ENCODE measurements at regions not wholly inside any gene's neighbourhood (a gene's known extent, or its start where the extent isn't known, plus 50 kb on each side); places are given as distances from the start of the nearest gene placed in this dataset.
A peak's percentile ranks its signal among the peaks of the same experiment; 100 is the strongest.

DNA sequence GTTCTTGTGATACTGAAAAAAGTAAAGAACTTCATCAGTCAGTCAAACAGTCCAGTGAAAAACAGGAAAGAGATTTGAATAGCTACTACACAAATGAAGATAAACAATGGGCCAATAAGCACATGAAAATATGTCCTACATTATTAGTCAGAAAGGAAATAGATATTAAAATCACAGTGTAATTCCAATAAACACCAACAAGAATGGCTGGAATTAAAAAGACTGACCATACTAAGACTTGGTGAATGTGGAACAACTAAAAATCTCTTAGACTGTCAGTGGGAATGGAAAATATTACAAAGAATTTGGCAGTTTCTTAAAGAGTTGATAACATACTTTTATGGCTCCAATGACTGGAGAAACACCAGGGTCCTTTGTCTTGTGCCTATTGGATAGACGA is 241.8 kb upstream of the USP24 start:
- no peak for DNase-seq (ENCODE audit: low spot score)
- CTCF ChIA-PET: interaction anchor here (0.7 kb wide), 1 partner anchor 246 kb away, joined by 4 read pairs; no protein-coding TSS in a partner anchor
- POLR2A ChIA-PET (ENCODE audit: low non-redundant PET): no interaction called here
- TF ChIP-seq, protein P1, sequence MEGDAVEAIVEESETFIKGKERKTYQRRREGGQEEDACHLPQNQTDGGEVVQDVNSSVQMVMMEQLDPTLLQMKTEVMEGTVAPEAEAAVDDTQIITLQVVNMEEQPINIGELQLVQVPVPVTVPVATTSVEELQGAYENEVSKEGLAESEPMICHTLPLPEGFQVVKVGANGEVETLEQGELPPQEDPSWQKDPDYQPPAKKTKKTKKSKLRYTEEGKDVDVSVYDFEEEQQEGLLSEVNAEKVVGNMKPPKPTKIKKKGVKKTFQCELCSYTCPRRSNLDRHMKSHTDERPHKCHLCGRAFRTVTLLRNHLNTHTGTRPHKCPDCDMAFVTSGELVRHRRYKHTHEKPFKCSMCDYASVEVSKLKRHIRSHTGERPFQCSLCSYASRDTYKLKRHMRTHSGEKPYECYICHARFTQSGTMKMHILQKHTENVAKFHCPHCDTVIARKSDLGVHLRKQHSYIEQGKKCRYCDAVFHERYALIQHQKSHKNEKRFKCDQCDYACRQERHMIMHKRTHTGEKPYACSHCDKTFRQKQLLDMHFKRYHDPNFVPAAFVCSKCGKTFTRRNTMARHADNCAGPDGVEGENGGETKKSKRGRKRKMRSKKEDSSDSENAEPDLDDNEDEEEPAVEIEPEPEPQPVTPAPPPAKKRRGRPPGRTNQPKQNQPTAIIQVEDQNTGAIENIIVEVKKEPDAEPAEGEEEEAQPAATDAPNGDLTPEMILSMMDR (conservative IDR thresholded peaks at IDR 0.05; ENCODE audit: low read depth): no peak
- no peak overlapping the region for H3K27ac ChIP-seq

DNA sequence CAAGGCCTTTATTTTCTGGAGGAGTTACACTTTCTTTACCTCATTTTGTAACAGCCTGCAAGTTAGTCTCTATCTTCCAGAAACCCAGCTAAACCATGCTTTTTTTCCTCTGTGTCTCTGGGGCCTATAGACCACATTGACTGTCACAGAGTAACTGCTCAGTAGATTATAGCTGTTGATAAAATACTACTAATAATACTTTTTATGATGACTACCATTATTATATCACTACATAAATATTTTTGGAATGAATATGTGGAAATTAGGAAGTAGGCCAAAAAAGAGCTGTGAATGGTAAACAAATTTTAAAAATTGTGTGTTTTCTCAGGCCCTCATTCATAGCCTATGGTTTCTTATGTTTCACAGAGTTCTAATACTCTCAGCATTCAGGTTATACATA is 233.1 kb upstream of the USP24 start:
- H3K27ac ChIP-seq: no peak overlapping the region
- ChIA-PET CTCF (interaction anchor here (0.7 kb wide), 1 partner anchor 253 kb away, joined by 3 read pairs; no protein-coding TSS in a partner anchor), POLR2A (ENCODE audit: low non-redundant PET) (no interaction called here)
- TF ChIP-seq, protein P1 (conservative IDR thresholded peaks at IDR 0.05; ENCODE audit: low read depth): no peak
- no peak for DNase-seq (ENCODE audit: low spot score)

DNA sequence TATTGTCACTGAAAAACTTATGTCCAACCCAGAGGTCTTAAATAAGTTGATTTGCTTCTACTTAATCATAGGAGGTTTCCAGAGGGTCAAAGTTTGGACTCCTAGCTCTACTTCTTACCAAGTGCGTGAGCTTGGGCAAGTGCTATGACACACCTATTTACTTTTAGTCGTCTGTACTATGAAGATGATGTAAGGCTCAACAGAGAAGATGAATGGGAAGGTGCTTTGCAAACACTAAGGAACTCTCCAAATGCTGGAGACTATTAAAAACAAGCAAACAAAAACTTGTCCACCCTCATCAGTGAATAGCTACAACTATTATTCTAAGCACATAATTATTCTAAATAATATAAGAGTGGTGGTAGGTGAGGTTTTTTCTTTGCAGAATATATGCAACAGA is 232.3 kb upstream of the USP24 start:
- TF ChIP-seq, protein P1 (conservative IDR thresholded peaks at IDR 0.05; ENCODE audit: low read depth): no peak
- ChIA-PET CTCF (no interaction called here), POLR2A (ENCODE audit: low non-redundant PET) (no interaction called here)
- H3K27ac ChIP-seq: no peak overlapping the region
- peak; percentile 23 for DNase-seq (ENCODE audit: low spot score)

DNA sequence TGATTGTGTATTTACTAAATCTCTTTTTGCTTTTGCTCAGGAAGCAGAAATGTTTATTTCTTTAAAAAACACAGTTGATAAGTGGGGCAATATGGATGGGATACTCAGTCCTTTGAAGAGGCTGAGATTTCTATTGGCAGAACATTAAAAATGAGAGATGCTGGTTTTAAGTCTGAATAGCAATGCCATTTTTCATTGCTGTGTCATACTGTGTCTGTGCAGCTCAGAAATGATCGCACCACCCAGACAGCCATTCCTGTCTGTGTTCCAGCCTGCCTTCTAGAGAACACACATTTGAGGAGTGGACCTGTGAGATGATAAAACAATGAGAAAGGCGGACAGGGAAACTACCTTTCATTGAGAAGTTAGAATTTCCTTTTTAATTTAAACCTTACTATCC is 231.2 kb upstream of the USP24 start:
- no peak for DNase-seq (ENCODE audit: low spot score)
- TF ChIP-seq, protein P1 (conservative IDR thresholded peaks at IDR 0.05; ENCODE audit: low read depth): no peak
- ChIA-PET CTCF (no interaction called here), POLR2A (ENCODE audit: low non-redundant PET) (no interaction called here)
- H3K27ac ChIP-seq: no peak overlapping the region

DNA sequence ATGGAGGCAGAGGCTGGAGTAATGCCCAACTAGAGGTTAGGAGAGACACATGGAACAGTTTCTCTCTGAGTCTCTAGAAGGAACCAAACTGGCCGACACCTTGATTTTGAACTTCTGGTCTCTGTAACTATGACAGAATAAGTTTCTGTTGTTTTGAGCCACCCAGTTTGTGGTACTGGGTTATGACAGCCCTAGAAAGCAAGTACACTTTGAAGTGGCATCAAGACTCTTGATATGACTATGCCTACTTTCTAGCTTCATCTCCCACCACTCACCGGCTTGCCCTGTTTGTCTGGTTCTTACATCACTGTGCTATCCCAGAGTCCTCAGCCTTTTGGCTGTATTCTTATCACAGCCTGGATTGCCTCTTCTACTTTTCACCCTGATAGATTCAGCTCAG is 230.3 kb upstream of the USP24 start:
- DNase-seq (ENCODE audit: low spot score): no peak
- TF ChIP-seq, protein P1 (conservative IDR thresholded peaks at IDR 0.05; ENCODE audit: low read depth): no peak
- no peak overlapping the region for H3K27ac ChIP-seq
- ChIA-PET POLR2A (ENCODE audit: low non-redundant PET) (no interaction called here), CTCF (interaction anchor here (0.6 kb wide), 2 partner anchors 313 to 1340 kb away, joined by 3 to 6 read pairs; no protein-coding TSS in a partner anchor)

DNA sequence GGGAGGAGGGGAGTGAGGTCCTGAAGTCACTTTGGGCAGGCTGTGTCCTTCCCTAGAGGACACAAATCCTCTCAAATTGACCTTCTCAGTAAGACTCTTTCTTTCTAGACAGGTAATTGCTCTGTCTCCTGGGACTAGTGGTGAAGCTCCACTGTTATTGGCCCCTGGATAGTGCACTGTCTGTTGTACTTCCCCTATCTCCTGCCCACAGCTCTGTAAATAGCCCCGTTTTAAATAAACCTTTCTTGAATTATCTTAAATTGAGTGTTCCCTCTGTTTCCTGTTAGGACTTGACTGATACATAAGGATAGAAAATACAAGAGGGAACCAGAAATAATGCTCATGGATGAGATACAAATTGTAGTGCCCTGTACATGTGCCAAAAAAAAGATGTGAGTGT is 229.5 kb upstream of the USP24 start:
- ChIA-PET CTCF (no interaction called here), POLR2A (ENCODE audit: low non-redundant PET) (no interaction called here)
- TF ChIP-seq, protein P1 (conservative IDR thresholded peaks at IDR 0.05; ENCODE audit: low read depth): no peak
- no peak overlapping the region for H3K27ac ChIP-seq
- no peak for DNase-seq (ENCODE audit: low spot score)

All from RWPE1 (cell line).